Peyer's patch (tissue), 4 donors: ENCODE measurements at regions not wholly inside any gene's neighbourhood (a gene's known extent, or its start where the extent isn't known, plus 50 kb on each side); places are given as distances from the start of the nearest gene placed in this dataset.

Source experiments
- CTCF ChIP-seq, 6 experiments: fragments of 450-650 bp in 4 of 6; fragments of 200-600 bp in 2 of 6; sonication (generic) in 1 of 6; IDR thresholded peaks; one replicate each; pipeline ENCODE4 v1.5.1; 2017 to 2019; ENCODE audit warnings: antibody characterized with exemption in 6 of 6, mild to moderate bottlenecking in 3 of 6, moderate library complexity in 1 of 6
- POLR2A ChIP-seq, 2 donors: fragments of 450-650 bp; IDR thresholded peaks; one replicate each; pipeline ENCODE4 v1.5.1; 2017; ENCODE audit warnings: antibody characterized with exemption in 2 of 2, mild to moderate bottlenecking in 2 of 2, moderate library complexity in 2 of 2

- no peak for TF ChIP-seq CTCF (IDR thresholded peaks at IDR 0.05)
- no peak for TF ChIP-seq POLR2A (IDR thresholded peaks at IDR 0.05)
Observed at GRCh38 chr4:188728359-188728758, 589.1 kb downstream of the TRIML1 start.
